HEK293 (cell line): ENCODE measurements at regions not wholly inside any gene's neighbourhood (a gene's known extent, or its start where the extent isn't known, plus 50 kb on each side); places are given as distances from the start of the nearest gene placed in this dataset.

Experiments used
- CTCF ChIA-PET: fragments of 350-600 bp; formaldehyde crosslinking; extraction: SDS; loops from one replicate; lab custom pipeline; 2021; ENCODE audit warnings: antibody characterized with exemption; lab: Yijun Ruan, JAX
- POLR2A ChIA-PET: fragments of 300-600 bp; formaldehyde crosslinking; extraction: SDS; loops from one replicate; lab custom pipeline; 2020; ENCODE audit warnings: antibody characterized with exemption, inconsistent platforms; lab: Yijun Ruan, JAX
- H3K27ac ChIP-seq: fragments of 200-500 bp; sonication (Bioruptor generic); 2 replicates; pipeline ENCODE4 v1.5.1; 2014; ENCODE audit warnings: low read depth, low read length, control low read depth, inconsistent platforms; ENCODE audit errors: extremely low read depth
- H3K36me3 ChIP-seq, 2 experiments: fragments of 200-500 bp in 1 of 2; sonication (Bioruptor generic) in 1 of 2; 1 replicate in 1 of 2; 2 replicates in 1 of 2; pipeline ENCODE4 v1.5.1; 2014 to 2017; ENCODE audit warnings: inconsistent platforms in 2 of 2, low read length in 2 of 2; ENCODE audit not compliant: control insufficient read depth in 2 of 2, insufficient read depth in 1 of 2
- H3K4me1 ChIP-seq: fragments of 200-500 bp; sonication (Bioruptor generic); 2 replicates; pipeline ENCODE4 v1.5.1; 2014; ENCODE audit warnings: mild to moderate bottlenecking, low read length, inconsistent platforms; ENCODE audit not compliant: control insufficient read depth, insufficient read depth
- H3K4me3 ChIP-seq: 2 replicates; pipeline ENCODE4 v1.5.1; 2011; ENCODE audit warnings: low read depth, mild to moderate bottlenecking, control low read depth, low read length, moderate library complexity
- H3K9me3 ChIP-seq: fragments of 200-500 bp; sonication (Bioruptor generic); 2 replicates; pipeline ENCODE4 v1.5.1; 2014; ENCODE audit warnings: low read depth, low read length, inconsistent platforms; ENCODE audit not compliant: control insufficient read depth, insufficient read depth
- IKZF3 ChIP-seq: fragments of 450-650 bp; IDR thresholded peaks from 2 replicates; pipeline ENCODE4 v1.5.0; 2018; ENCODE audit warnings: missing biosample characterization, mild to moderate bottlenecking, missing genetic modification characterization, moderate library complexity
- KLF7 ChIP-seq: fragments of 450-650 bp; formaldehyde crosslinking; IDR thresholded peaks from 2 replicates; pipeline ENCODE4 v1.5.1; 2016; ENCODE audit warnings: missing biosample characterization, missing genetic modification characterization, borderline replicate concordance
- SCRT2 ChIP-seq: fragments of 450-650 bp; formaldehyde crosslinking; IDR thresholded peaks from 2 replicates; pipeline ENCODE4 v1.5.1; 2016; ENCODE audit warnings: missing biosample characterization, missing genetic modification characterization
- TSHZ1 ChIP-seq: fragments of 450-650 bp; formaldehyde crosslinking; IDR thresholded peaks from 2 replicates; pipeline ENCODE4 v1.5.1; 2016; ENCODE audit warnings: missing biosample characterization, missing genetic modification characterization, borderline replicate concordance
- WT1 ChIP-seq: fragments of 450-650 bp; formaldehyde crosslinking; IDR thresholded peaks from 2 replicates; pipeline ENCODE4 v1.5.1; 2016; ENCODE audit warnings: missing biosample characterization, missing genetic modification characterization
- ZNF10 ChIP-seq: fragments of 450-650 bp; formaldehyde crosslinking; IDR thresholded peaks from 2 replicates; pipeline ENCODE4 v1.5.1; 2017; ENCODE audit warnings: missing biosample characterization, missing genetic modification characterization
- ZNF138 ChIP-seq: fragments of 450-650 bp; formaldehyde crosslinking; IDR thresholded peaks from 2 replicates; pipeline ENCODE4 v1.5.1; 2016; ENCODE audit warnings: missing biosample characterization, missing genetic modification characterization, borderline replicate concordance
- ZNF2 ChIP-seq: fragments of 450-650 bp; formaldehyde crosslinking; IDR thresholded peaks from 2 replicates; pipeline ENCODE4 v1.5.1; 2016; ENCODE audit warnings: missing biosample characterization, missing genetic modification characterization
- ZNF239 ChIP-seq: fragments of 450-650 bp; formaldehyde crosslinking; IDR thresholded peaks from 2 replicates; pipeline ENCODE4 v1.5.1; 2016; ENCODE audit warnings: missing biosample characterization, missing genetic modification characterization
- ZNF423 ChIP-seq: fragments of 450-650 bp; formaldehyde crosslinking; IDR thresholded peaks from 2 replicates; pipeline ENCODE4 v1.5.1; 2016; ENCODE audit warnings: missing biosample characterization, missing genetic modification characterization
- ZNF518A ChIP-seq: fragments of 450-650 bp; formaldehyde crosslinking; conservative IDR thresholded peaks from 2 replicates; pipeline ENCODE4 v1.5.1; 2016; ENCODE audit warnings: low read depth, missing biosample characterization, missing genetic modification characterization
- ZNF654 ChIP-seq: fragments of 450-650 bp; formaldehyde crosslinking; IDR thresholded peaks from 2 replicates; pipeline ENCODE4 v1.5.1; 2016; ENCODE audit warnings: low read depth, missing biosample characterization, missing genetic modification characterization
- ZNF664 ChIP-seq: fragments of 450-650 bp; formaldehyde crosslinking; IDR thresholded peaks from 2 replicates; pipeline ENCODE4 v1.5.1; 2016; ENCODE audit warnings: missing biosample characterization, missing genetic modification characterization
- ZNF768 ChIP-seq: fragments of 450-650 bp; formaldehyde crosslinking; IDR thresholded peaks from 2 replicates; pipeline ENCODE4 v1.5.1; 2018; ENCODE audit warnings: missing biosample characterization, mild to moderate bottlenecking, missing genetic modification characterization
- TF ChIP-seq, protein P1 (sequence below): sonication (generic); formaldehyde crosslinking; IDR thresholded peaks from 2 replicates; pipeline ENCODE4 v1.8.1; 2022; ENCODE audit warnings: mild to moderate bottlenecking, moderate library complexity, missing genetic modification reagents
- TF ChIP-seq, protein P2 (sequence below): fragments of 450-650 bp; formaldehyde crosslinking; IDR thresholded peaks from 2 replicates; pipeline ENCODE4 v1.5.0; 2017; ENCODE audit warnings: missing biosample characterization, missing genetic modification characterization, borderline replicate concordance

DNA sequence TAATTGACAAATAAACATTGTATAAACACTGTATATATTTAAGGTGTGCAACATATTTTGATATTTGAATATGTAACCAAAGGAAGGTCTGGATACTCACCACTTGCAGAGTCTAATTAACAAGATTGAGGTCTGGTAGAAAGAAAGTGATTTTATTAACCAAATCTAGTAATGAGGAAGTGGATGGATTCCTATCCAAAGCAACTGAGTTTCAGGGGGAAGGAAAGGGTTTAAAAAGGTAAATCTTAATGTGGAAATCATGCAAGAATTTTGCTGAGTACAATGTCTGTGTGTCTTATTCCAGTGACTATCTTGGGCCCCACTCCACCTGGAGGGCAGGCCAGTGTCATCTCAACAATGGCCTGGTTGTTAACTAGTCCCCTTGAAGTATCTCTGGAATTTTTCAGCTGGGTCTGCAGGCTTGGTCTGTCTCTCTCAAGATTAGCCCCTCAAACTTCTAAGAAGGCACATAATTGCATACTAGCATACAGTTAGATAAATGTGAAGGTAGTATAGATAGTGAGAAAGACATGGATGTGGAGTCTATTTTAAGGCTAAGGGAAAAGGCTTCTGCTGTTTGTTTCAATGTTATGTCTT lies 262.7 kb upstream of the RGS18 start (continued):
- TF ChIP-seq ZNF423 (tag by site-specific recombination) (no peak), WT1 (no peak), ZNF239 (tag by site-specific recombination) (no peak), IKZF3 (tag by site-specific recombination) (no peak), SCRT2 (no peak), ZNF768 (tag by site-specific recombination) (no peak), KLF7 (tag by site-specific recombination) (no peak), ZNF2 (tag by site-specific recombination) (no peak), TSHZ1 (no peak)
- TF ChIP-seq, all 188 proteins: peak for 0

DNA sequence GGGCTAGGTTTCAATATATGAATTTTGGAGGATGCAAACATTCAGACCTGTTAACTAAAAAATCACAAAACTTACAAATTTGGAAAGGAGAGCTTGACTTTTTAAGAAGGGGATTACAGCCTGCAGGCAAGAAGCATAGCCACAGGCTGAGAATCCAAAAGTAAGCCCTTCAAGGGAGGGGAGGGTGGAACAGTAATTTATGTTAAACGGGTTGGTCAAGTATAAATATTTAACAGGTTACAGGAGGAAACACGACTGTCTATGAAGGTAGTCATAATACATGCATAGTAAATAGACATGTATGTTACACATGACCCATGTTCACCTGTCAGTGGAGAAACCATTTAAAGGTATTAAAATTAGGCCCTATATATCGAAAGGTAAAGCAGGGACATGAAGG lies 261.1 kb upstream of the RGS18 start:
- no peaks in the 10 kb centered on the region for H3K36me3 ChIP-seq
- POLR2A ChIA-PET, result no interaction called here
- H3K4me1 ChIP-seq, result no peaks in the 10 kb centered on the region
- CTCF ChIA-PET, result interaction anchor here (0.7 kb wide), 1 partner anchor 18 kb away, joined by 4 read pairs; no protein-coding TSS in a partner anchor
- no peaks in the 10 kb centered on the region for H3K9me3 ChIP-seq
- TF ChIP-seq ZNF664 (tag by site-specific recombination) (no peak), ZNF10 (tag by site-specific recombination) (no peak), ZNF654 (tag by site-specific recombination) (no peak), ZNF518A (tag by site-specific recombination) (no peak)
- H3K27ac ChIP-seq, result no peak overlapping the region
- H3K4me3 ChIP-seq, result no peak overlapping the region

- Histone ChIP-seq H3K4me3 (no peak overlapping the region), H3K9me3 (no peaks in the 10 kb centered on the region), H3K36me3 (no peaks in the 10 kb centered on the region), H3K27ac (no peak overlapping the region), H3K4me1 (no peaks in the 10 kb centered on the region)
- CTCF ChIA-PET, result no interaction called here
- POLR2A ChIA-PET, result no interaction called here
- no peak for TF ChIP-seq ZNF138 (tag by site-specific recombination)
- TF ChIP-seq, protein P1, sequence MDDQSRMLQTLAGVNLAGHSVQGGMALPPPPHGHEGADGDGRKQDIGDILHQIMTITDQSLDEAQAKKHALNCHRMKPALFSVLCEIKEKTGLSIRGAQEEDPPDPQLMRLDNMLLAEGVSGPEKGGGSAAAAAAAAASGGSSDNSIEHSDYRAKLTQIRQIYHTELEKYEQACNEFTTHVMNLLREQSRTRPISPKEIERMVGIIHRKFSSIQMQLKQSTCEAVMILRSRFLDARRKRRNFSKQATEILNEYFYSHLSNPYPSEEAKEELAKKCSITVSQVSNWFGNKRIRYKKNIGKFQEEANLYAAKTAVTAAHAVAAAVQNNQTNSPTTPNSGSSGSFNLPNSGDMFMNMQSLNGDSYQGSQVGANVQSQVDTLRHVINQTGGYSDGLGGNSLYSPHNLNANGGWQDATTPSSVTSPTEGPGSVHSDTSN, result no peak
- TF ChIP-seq, protein P2, sequence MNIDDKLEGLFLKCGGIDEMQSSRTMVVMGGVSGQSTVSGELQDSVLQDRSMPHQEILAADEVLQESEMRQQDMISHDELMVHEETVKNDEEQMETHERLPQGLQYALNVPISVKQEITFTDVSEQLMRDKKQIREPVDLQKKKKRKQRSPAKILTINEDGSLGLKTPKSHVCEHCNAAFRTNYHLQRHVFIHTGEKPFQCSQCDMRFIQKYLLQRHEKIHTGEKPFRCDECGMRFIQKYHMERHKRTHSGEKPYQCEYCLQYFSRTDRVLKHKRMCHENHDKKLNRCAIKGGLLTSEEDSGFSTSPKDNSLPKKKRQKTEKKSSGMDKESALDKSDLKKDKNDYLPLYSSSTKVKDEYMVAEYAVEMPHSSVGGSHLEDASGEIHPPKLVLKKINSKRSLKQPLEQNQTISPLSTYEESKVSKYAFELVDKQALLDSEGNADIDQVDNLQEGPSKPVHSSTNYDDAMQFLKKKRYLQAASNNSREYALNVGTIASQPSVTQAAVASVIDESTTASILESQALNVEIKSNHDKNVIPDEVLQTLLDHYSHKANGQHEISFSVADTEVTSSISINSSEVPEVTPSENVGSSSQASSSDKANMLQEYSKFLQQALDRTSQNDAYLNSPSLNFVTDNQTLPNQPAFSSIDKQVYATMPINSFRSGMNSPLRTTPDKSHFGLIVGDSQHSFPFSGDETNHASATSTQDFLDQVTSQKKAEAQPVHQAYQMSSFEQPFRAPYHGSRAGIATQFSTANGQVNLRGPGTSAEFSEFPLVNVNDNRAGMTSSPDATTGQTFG, result no peak
Observed at GRCh38 chr1:191901651-191902050, 256.6 kb upstream of the RGS18 start.
